ENCODE measurements at regions not wholly inside any gene's neighbourhood (a gene's known extent, or its start where the extent isn't known, plus 50 kb on each side); places are given as distances from the start of the nearest gene placed in this dataset.

DNA sequence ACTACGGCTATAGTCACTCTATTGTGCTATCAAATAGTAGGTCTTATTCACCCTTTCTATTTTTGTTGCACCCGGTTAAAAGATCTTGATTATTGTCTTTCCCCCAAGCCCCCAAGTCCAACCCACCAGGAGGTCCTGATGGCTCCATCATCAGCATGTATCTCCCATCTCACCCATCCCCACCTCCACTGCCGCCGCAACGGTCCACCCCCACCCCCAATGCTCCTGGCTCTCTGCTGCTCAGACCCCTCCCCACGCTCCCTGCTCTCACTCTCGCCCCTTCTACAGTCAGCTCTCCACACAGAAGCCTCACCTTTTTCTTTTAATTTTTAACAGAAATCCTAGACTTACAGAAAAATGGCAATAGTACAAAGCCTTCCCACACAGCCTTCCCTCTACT lies 51.5 kb upstream of the SH3PXD2B start:
- H3K9me3 Mint-ChIP-seq (ENCODE audit: unreplicated experiment) = no peaks in the 10 kb centered on the region

DNA sequence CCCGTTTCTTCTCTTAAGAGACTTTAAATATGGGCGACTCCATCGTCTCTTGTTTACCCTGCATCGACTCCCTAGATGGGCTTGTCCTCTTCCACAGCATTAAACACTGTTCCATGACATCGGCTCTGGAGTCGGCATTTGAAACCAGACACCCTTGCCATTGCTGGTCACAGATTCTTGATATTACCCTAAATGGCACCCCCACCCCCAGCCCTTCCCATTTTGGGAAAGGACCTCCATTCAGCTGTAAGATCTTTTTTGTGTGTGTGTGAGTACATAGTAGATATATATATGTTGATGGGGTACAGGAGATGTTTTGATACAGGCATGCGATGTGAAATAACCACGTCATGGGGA lies 51.1 kb upstream of the SH3PXD2B start:
- peaks cover 65% of the 10 kb centered on the region for H3K27me3 Mint-ChIP-seq (ENCODE audit: unreplicated experiment)
- no peaks in the 10 kb centered on the region for H3K36me3 Mint-ChIP-seq (ENCODE audit: unreplicated experiment)
- H3K27ac Mint-ChIP-seq (ENCODE audit: unreplicated experiment) = no peak overlapping the region
- H3K9me3 Mint-ChIP-seq (ENCODE audit: unreplicated experiment) = no peaks in the 10 kb centered on the region
- DNase-seq (ENCODE audit: extremely low spot score, unreplicated experiment) = no peak
- no peak overlapping the region for H3K4me3 Mint-ChIP-seq (ENCODE audit: unreplicated experiment)
- TF ChIP-seq, protein P1, sequence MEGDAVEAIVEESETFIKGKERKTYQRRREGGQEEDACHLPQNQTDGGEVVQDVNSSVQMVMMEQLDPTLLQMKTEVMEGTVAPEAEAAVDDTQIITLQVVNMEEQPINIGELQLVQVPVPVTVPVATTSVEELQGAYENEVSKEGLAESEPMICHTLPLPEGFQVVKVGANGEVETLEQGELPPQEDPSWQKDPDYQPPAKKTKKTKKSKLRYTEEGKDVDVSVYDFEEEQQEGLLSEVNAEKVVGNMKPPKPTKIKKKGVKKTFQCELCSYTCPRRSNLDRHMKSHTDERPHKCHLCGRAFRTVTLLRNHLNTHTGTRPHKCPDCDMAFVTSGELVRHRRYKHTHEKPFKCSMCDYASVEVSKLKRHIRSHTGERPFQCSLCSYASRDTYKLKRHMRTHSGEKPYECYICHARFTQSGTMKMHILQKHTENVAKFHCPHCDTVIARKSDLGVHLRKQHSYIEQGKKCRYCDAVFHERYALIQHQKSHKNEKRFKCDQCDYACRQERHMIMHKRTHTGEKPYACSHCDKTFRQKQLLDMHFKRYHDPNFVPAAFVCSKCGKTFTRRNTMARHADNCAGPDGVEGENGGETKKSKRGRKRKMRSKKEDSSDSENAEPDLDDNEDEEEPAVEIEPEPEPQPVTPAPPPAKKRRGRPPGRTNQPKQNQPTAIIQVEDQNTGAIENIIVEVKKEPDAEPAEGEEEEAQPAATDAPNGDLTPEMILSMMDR (IDR thresholded peaks at IDR 0.05) = no peak
- no peaks in the 10 kb centered on the region for H3K4me1 Mint-ChIP-seq (ENCODE audit: unreplicated experiment)

More for the DNA sequence above, 51.5 kb upstream of the SH3PXD2B start:
- no peaks in the 10 kb centered on the region for H3K36me3 Mint-ChIP-seq (ENCODE audit: unreplicated experiment)
- no peak overlapping the region for H3K27ac Mint-ChIP-seq (ENCODE audit: unreplicated experiment)
- peaks cover 67% of the 10 kb centered on the region for H3K27me3 Mint-ChIP-seq (ENCODE audit: unreplicated experiment)
- TF ChIP-seq, protein P1 (IDR thresholded peaks at IDR 0.05) = no peak
- peak; percentile 54 for DNase-seq (ENCODE audit: extremely low spot score, unreplicated experiment)
- no peaks in the 10 kb centered on the region for H3K4me1 Mint-ChIP-seq (ENCODE audit: unreplicated experiment)
- no peak overlapping the region for H3K4me3 Mint-ChIP-seq (ENCODE audit: unreplicated experiment)

DNA sequence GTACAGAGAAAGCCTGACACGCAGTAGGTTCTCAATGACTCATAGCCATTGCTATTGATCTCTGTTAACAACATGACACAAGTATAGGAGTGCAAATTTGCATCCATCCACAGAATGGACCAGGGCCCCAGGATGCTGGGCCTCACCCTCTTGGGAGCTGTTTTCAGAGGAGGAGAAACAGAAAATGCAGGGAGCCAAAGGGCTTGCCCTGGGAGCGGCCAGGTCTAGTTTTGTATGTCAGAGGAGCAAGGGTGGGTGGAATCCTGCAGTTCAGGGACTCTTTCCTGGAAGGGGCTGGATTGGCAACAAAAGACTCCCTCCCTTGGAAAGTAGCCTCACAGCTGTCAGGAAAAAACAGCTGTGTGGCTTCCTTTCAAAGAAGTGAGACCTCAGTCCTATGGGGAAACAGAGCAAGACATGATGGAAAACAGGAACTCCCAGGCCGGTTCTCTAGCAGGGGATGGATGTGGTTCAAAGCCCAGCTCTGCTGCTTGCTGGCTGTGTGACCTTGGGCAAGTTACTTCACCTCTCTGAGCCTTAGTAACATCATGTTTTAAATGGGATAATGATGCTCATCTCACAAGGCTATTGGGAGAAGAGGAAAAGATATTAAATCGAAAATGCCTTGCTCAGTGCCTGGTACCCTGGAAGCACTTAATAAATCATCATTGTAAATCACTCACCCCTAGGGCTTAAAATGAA lies 50.5 kb upstream of the SH3PXD2B start:
- peak; percentile 70 for DNase-seq (ENCODE audit: extremely low spot score, unreplicated experiment)
- H3K9me3 Mint-ChIP-seq (ENCODE audit: unreplicated experiment) = no peaks in the 10 kb centered on the region
- H3K27ac Mint-ChIP-seq (ENCODE audit: unreplicated experiment) = no peak overlapping the region
- no peaks in the 10 kb centered on the region for H3K4me1 Mint-ChIP-seq (ENCODE audit: unreplicated experiment)
- no peak overlapping the region for H3K4me3 Mint-ChIP-seq (ENCODE audit: unreplicated experiment)
- H3K36me3 Mint-ChIP-seq (ENCODE audit: unreplicated experiment) = no peaks in the 10 kb centered on the region
- TF ChIP-seq, protein P1 (IDR thresholded peaks at IDR 0.05) = no peak
- peaks cover 62% of the 10 kb centered on the region for H3K27me3 Mint-ChIP-seq (ENCODE audit: unreplicated experiment)

DNA sequence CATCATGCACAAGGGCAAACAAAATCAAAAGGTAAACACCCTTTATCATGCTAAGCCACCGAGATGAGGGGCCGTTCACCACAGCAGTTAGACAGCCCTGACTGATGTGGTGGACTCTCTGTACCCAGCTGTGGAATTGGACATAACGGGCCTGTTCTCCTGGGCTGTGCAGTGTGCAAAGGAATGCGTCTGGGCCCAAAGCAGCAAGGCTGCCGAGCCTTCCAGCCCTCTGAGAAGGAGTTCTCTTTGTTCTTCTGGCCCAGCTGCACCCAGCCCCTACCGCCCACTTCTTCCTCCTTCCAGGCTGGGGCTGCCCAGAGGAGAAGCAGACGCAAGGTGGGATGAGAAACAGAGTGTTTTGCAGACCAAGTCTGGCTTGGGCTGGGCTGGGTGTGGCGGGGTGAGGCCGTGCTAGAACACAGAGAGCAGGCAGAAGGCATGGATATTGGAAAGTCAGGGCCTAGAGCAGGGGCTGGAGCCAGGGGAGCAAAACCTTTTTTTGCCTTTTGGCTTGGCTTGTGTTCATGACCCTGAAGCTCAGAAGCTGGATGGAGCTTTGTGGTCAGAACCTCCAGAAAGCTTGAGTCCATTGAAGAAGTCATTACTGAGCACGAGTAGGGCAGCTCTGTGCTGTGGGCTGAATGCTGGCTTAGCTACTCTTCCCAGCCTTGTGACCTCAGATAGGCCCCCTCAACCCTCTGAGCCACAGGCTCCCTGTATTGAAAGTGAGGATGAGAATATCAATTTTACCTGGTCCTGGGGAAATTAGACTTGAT lies 49.8 kb upstream of the SH3PXD2B start:
- peak; percentile 64 for DNase-seq (ENCODE audit: extremely low spot score, unreplicated experiment)

More for the DNA sequence above, 49.8 kb upstream of the SH3PXD2B start:
- H3K27ac Mint-ChIP-seq (ENCODE audit: unreplicated experiment) = no peak overlapping the region
- no peaks in the 10 kb centered on the region for H3K9me3 Mint-ChIP-seq (ENCODE audit: unreplicated experiment)
- TF ChIP-seq, protein P1 (IDR thresholded peaks at IDR 0.05) = no peak
- peaks cover 60% of the 10 kb centered on the region for H3K27me3 Mint-ChIP-seq (ENCODE audit: unreplicated experiment)
- H3K36me3 Mint-ChIP-seq (ENCODE audit: unreplicated experiment) = no peaks in the 10 kb centered on the region
- no peaks in the 10 kb centered on the region for H3K4me1 Mint-ChIP-seq (ENCODE audit: unreplicated experiment)
- H3K4me3 Mint-ChIP-seq (ENCODE audit: unreplicated experiment) = no peak overlapping the region

Data from osteocyte (in vitro differentiated cells).